ENCODE measurements at regions not wholly inside any gene's neighbourhood (a gene's known extent, or its start where the extent isn't known, plus 50 kb on each side); places are given as distances from the start of the nearest gene placed in this dataset.
"Not testable (repeated sequence)": the region's sequence is repeated elsewhere in the genome, so short reads cannot be mapped to it uniquely, and the experiment has no call there.

GRCh38 chr14:52122163-52122562, 53.3 kb upstream of the NID2 start:
- not testable (repeated sequence) for DNase-seq

GRCh38 chr14:52121441-52121840, 52.6 kb upstream of the NID2 start:
- DNase-seq, result no peak

GRCh38 chr14:52119030-52119429, 50.2 kb upstream of the NID2 start:
- DNase-seq, result no peak

All from Kasumi-1 (cell line).